Right renal cortex interstitium (tissue), 3 donors: ENCODE measurements at regions not wholly inside any gene's neighbourhood (a gene's known extent, or its start where the extent isn't known, plus 50 kb on each side); places are given as distances from the start of the nearest gene placed in this dataset.

Experiments
- DNase-seq, 3 donors: peaks; one replicate each; pipeline ENCODE4 v3.0.0-alpha.2; 2013; ENCODE audit warnings: low read depth in 3 of 3, low spot score in 2 of 3

DNA sequence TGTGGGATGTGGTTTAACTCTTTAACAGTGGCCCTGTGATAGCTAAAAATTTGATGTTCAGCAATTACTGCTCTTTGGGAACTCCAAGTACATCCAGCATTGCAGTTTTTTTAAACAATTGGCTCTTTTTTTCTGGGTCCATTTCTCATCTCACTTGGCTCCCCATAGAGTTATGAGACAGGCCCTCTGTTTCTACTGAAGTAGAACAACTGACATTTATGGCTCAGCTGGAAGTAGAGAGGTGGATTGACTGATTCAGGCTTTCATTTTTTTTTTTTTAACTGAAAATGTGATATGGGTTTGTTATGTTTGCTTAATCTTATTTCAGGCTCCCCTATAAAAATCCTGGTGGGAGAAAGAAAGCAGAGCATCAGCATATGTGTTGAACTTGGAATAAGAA lies 96.6 kb upstream of the CD180 start:
- DNase-seq, result no peak

DNA sequence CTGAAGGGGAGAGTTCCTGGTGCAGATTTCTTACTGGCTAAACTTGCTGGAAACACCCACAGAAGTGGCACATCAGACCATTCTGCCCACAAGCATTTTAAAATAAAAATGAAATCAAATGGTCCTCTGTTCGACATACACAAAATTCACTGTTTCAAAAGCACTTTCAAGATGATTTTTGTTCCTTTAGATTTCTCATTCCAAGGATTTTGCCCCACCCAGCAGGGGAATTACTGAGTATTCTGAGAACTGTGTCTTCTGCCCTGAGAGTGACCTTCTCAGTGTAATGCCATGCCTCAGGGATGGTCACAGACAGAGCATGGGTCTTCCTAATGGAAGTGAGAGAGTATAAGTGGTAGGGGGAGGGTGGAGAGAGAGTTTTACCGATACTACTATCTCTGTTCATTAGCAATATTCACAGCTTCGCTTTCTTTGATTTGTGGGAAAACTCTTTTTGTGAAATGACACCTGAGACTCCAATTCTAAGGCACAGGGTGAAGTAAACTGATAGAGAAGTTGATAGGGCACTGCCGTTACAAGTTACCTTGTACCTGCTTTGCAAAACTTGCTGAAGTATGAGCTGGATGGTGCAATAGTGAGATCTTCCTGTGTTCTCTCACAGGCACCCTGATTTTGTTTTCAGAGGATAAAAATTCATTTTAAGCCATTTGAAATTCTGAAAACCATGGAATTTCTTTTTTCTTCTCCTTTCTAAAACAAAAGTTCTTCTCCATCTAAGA lies 95.8 kb upstream of the CD180 start:
- DNase-seq, result no peak

DNA sequence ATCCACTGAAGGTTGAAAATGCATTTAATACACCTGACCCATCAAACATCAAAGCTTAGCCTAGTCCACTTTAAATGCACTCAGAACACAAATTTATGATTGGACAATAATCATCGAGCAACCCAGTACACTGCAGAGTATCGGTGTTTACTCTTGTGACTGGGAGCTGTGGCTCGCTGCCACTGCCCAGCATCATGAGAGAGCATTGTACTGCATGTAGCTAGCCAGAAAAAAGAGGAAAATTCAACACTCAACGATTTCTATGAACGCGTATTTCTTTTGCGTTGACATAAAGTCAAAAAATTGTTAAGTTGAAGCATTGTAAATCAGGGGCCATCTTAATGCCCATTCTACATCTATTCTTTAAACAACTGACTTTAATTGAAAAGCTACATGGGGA lies 95.1 kb upstream of the CD180 start:
- no peak for DNase-seq

- DNase-seq, result no peak
Measured at GRCh38 chr5:67291066-67291465, 94.5 kb upstream of the CD180 start.

GRCh38 chr5:67290655-67291054 lies 94.1 kb upstream of the CD180 start:
- no peak for DNase-seq

GRCh38 chr5:67289763-67290521 lies 93.3 kb upstream of the CD180 start:
- no peak for DNase-seq

DNA sequence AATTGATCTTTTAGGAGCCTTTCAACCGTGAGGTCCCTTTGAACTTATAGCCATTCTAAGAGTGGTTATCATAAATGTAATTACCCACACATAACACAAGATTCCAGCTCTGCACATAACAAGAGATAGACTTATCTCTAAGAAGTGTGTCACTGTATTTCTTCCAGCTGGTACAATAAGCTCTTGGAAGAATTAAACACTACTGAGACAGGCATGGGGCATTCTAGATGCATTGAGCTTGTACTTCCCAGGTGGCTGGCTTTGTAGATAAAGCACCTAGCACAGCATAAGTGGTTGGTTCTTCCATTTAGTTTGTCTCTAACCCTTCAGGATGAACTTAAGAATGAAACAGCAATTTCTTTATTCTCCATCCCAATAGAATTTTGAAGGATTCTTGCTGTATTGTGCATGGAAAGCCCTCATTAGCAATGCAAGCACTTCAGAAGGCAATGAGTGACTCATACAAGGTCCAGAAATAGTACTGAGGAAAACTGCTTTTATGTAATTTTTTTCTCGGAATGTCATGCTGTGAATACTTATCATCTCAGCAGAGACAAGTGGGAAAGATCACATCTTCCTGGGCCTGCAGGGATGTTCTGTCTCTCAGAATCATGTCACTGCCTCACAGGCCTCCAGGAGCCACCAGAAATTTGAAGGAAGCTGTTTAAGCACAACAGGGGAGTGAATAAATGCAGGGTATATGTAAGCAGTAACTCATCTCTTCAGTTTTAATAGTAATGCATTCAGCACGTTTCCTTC lies 91.1 kb upstream of the CD180 start:
- no peak for DNase-seq

DNA sequence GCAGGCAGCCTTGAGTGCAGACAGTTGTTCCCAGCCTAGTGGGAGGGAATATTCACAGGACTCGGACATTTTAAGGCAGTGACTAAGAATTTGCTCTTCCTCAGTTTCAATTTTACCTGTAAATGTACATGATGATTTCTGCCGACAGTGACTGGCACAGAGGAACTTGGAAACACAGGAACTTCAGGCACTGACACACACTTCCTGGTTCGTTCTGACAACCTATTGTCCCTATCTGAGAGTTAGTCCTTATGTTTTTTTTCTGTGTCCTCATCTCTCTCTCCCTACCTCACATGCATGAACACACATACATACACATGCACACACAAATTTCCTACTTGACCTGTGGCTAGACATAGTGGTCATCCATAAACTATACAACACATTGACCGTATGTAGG lies 89.4 kb upstream of the CD180 start:
- no peak for DNase-seq

DNA sequence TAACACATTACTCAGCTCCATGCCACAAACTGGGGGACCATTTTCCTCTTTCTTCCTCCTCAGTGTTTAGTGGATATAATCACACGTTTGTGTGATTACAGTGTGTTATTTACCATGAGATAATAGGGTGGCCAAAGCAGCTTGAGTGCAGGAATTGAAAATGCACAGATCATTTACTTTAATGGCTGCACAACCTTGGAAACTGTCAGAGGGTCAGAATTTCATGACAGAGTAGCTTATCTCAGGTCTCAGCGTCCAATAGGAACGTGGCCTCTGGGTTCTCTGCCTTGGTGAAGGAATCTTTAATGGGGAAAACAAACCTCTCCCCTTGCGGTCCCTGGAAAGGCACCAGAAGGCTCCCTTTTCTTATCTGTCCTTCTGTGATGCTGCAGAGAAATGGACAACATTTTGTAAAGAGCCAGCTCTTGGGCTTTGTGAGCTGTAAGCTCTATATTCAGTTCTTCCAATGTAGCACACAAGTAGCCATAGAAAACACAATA lies 87.4 kb upstream of the CD180 start:
- DNase-seq, result no peak

- no peak for DNase-seq
Measured at GRCh38 chr5:67283275-67283987, 86.8 kb upstream of the CD180 start.

- DNase-seq, result no peak
Measured at GRCh38 chr5:67281874-67282273, 85.3 kb upstream of the CD180 start.

GRCh38 chr5:67273689-67274356 lies 77.2 kb upstream of the CD180 start:
- DNase-seq, result no peak

- no peak for DNase-seq
Measured at GRCh38 chr5:67272453-67273130, 76.0 kb upstream of the CD180 start.

DNA sequence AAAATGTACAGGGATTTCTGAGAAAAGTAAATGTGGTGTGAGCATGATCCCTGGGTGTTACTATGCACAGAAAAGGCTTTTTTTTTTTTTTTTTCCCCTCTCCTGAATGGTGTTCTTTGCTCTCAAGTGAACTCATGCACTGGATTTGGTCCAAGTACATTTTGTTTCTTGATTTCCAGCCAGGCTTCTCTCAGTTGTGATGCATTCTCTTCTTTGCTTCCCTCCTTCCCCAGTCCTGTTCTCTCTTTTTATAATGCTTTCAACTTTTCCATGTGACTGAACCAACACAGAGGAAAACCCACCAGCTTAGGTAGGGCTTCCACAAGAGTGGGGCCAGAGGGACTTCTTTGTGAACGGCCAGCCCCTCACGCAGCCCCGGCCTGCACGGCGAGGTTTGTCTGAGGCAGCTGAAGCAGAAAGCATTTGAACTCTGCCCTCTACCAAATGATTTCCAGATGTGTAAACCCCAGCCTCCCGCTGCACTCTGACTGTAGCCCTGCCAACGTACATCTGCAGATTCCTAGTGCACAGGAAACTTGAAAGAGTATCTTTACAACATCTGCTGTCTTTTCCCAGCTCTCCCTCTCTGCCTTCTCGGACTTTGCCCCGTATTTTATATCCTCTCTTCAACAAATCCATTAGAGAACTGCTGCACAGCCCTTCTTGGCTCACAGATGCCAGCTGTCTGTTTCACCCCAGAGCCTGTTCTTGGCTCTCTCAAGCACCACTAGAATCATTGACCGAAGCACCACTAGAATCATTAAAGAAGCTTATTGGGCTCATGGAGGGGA lies 71.8 kb upstream of the CD180 start:
- DNase-seq, result peak; percentile 81 to 85 (median 83)

DNA sequence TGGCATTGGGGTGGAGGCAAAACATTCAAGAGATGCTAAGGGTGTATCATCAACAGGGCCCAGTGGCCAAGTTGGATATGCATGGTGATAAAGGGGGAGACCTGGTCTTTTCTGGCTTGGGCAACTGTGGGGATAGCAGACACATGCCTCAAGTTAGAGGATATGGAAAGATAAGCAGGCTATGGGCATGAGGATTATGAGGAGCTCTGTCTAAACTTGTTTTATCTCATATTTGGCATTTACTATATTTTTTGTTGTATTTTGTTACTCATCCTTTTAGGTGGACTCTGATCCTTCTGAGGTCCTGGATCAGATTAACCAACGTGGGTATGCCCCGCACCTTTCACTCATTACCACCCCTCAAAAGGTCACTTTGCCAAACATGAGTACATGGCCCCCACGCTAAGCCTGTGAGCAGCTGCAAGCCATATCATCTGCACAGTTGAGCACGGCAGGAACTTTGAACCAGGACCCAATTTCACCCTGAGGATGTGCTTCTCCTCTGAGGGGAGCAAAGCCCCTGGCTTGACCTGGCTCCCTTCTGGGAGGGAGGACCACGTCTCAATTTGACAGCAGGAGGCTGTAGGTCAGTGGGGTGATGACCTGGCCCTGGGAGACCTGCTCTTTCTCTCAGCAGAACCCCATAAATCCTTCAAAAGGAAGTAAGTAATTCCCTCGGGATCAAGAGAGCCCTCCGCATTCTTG lies 71.1 kb upstream of the CD180 start:
- DNase-seq, result peak in 1 of 3 donors; percentile 49

DNA sequence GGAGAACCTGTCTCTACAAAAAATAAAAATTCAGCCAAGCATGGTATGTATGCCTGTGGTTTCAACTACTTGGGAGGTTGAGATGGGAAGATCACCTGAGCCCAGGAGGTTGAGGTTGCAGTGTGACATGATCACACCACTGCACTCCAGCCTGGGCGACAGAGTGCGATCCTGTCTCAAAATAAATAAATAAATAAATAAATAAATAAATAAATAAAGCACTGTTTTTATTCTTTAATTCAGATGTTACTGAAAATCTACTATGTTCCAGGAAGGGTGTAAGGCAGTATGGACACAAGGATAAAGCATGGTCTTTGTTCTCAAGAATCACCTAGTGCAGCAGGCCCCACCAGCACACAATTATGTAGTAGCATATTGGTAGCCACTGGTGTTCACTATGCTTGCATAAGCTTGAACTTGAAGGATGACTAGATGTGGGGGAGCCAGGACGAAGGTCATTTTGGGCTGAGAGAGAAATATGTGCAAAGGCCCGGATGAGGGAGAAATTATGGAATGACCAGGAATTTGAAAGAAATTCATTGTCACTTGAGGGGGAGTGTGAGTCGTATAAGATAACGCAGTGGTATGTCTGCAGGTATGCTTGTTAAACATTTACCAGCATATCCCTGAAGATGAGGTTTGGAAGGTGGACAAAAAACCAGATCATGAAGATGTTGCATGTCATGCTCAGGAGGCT lies 70.2 kb upstream of the CD180 start:
- no peak for DNase-seq

DNA sequence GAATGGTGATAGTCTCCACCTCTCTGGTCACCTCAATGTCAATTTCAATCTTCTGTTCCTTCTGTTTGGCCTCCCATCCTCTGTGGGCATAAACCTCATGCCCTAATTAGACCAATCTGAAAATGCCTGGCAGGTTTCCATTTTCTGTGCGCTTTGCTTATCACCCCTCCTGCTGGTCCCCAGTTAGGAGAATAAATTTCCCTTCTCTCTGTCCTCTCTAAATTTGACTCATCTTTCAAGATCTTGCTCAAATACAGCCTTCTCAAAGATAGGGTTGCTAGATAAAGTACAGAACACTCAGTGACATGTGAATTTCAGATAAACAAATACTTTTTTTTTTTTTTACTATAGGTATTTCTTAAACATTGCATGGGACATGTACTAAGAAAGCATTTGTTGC lies 69.4 kb upstream of the CD180 start:
- DNase-seq, result no peak
